WTC11 (cell line): ENCODE measurements at regions not wholly inside any gene's neighbourhood (a gene's known extent, or its start where the extent isn't known, plus 50 kb on each side); places are given as distances from the start of the nearest gene placed in this dataset.

Source experiments
- ATAC-seq: fragments of 200-7000 bp; cut with Tn5 transposase; 2 replicates; pipeline ENCODE4 v1.10.0; 2021; ENCODE audit warnings: mild to moderate bottlenecking, moderate library complexity
- CTCF ChIA-PET: fragments of 300-600 bp; sonication (Branson Sonifier 250); formaldehyde crosslinking; loops from one replicate; lab custom pipeline; 2021; ENCODE audit warnings: antibody characterized with exemption; lab: Charles Lee
- POLR2A ChIA-PET: fragments of 350-600 bp; sonication (Branson Sonifier 250); formaldehyde crosslinking; loops from one replicate; lab custom pipeline; 2021; ENCODE audit warnings: antibody characterized with exemption; lab: Charles Lee
- DNase-seq: peaks from one replicate; pipeline ENCODE4 v3.0.0; 2021; ENCODE audit warnings: low spot score
- H3K27ac Mint-ChIP-seq: 2 replicates; pipeline ENCODE4 v1.8.0; 2021; ENCODE audit warnings: mixed read lengths
- H3K27me3 Mint-ChIP-seq: 2 replicates; pipeline ENCODE4 v1.8.0; 2021; ENCODE audit warnings: low read depth, mild to moderate bottlenecking, moderate library complexity, mixed read lengths
- H3K36me3 Mint-ChIP-seq: 2 replicates; pipeline ENCODE4 v1.8.0; 2021; ENCODE audit warnings: mixed read lengths
- H3K4me1 Mint-ChIP-seq: 2 replicates; pipeline ENCODE4 v1.8.0; 2022; ENCODE audit warnings: mixed read lengths
- H3K4me3 Mint-ChIP-seq: 2 replicates; pipeline ENCODE4 v1.8.0; 2021; ENCODE audit warnings: mild to moderate bottlenecking, moderate library complexity, mixed read lengths
- H3K9me3 Mint-ChIP-seq: 2 replicates; pipeline ENCODE4 v1.8.0; 2021; ENCODE audit warnings: mixed read lengths
- AR ChIP-seq: fragments of 250-450 bp; sonication (Bioruptor Pico); IDR thresholded peaks from 2 replicates; pipeline ENCODE4 v1.9.0; 2021; ENCODE audit warnings: mild to moderate bottlenecking
- ATF1 ChIP-seq: sonication (generic); formaldehyde crosslinking; IDR thresholded peaks from 2 replicates; pipeline ENCODE4 v1.8.1; 2023; ENCODE audit warnings: mild to moderate bottlenecking, moderate library complexity, missing genetic modification reagents
- CDX4 ChIP-seq: fragments of 250-450 bp; sonication (Bioruptor Pico); IDR thresholded peaks from 2 replicates; pipeline ENCODE4 v1.9.0; 2021; ENCODE audit warnings: moderate library complexity, mild to moderate bottlenecking, inconsistent platforms, borderline replicate concordance
- CTCF ChIP-seq: fragments of 200-600 bp; IDR thresholded peaks from 2 replicates; pipeline ENCODE4 v1.8.0; 2022; ENCODE audit warnings: antibody characterized with exemption
- E2F1 ChIP-seq: sonication (generic); formaldehyde crosslinking; IDR thresholded peaks from 2 replicates; pipeline ENCODE4 v1.8.0; 2022; ENCODE audit warnings: mild to moderate bottlenecking, missing genetic modification reagents
- ESRRA ChIP-seq: sonication (generic); formaldehyde crosslinking; IDR thresholded peaks from 2 replicates; pipeline ENCODE4 v1.8.1; 2022; ENCODE audit warnings: mild to moderate bottlenecking, missing genetic modification reagents, borderline replicate concordance
- ETV6 ChIP-seq: sonication (generic); formaldehyde crosslinking; IDR thresholded peaks from 2 replicates; pipeline ENCODE4 v1.8.1; 2022; ENCODE audit warnings: mild to moderate bottlenecking, missing genetic modification reagents
- FOXK1 ChIP-seq: sonication (generic); formaldehyde crosslinking; IDR thresholded peaks from 2 replicates; pipeline ENCODE4 v1.8.0; 2022; ENCODE audit warnings: mild to moderate bottlenecking, moderate library complexity, missing genetic modification reagents
- IRF1 ChIP-seq: sonication (generic); formaldehyde crosslinking; IDR thresholded peaks from 2 replicates; pipeline ENCODE4 v1.8.0; 2023; ENCODE audit warnings: missing genetic modification reagents
- IRF2 ChIP-seq: sonication (generic); formaldehyde crosslinking; IDR thresholded peaks from 2 replicates; pipeline ENCODE4 v1.8.0; 2022; ENCODE audit warnings: low read depth, missing genetic modification reagents, borderline replicate concordance
- JAZF1 ChIP-seq: fragments of 250-450 bp; sonication (Bioruptor Pico); IDR thresholded peaks from 2 replicates; pipeline ENCODE4 v1.9.0; 2021; ENCODE audit warnings: moderate library complexity, mild to moderate bottlenecking, inconsistent platforms
- MAX ChIP-seq: sonication (generic); formaldehyde crosslinking; IDR thresholded peaks from 2 replicates; pipeline ENCODE4 v1.8.0; 2022; ENCODE audit warnings: mild to moderate bottlenecking, missing genetic modification reagents
- NR1H2 ChIP-seq: sonication (generic); formaldehyde crosslinking; IDR thresholded peaks from 2 replicates; pipeline ENCODE4 v1.9.0; 2021; ENCODE audit warnings: mild to moderate bottlenecking, moderate library complexity, missing genetic modification reagents
- OVOL2 ChIP-seq: fragments of 250-450 bp; sonication (Bioruptor Pico); IDR thresholded peaks from 2 replicates; pipeline ENCODE4 v1.9.0; 2021; ENCODE audit warnings: mild to moderate bottlenecking, borderline replicate concordance
- PRDM15 ChIP-seq: sonication (generic); formaldehyde crosslinking; IDR thresholded peaks from 2 replicates; pipeline ENCODE4 v1.8.0; 2022; ENCODE audit warnings: missing genetic modification reagents
- RELA ChIP-seq: sonication (generic); formaldehyde crosslinking; IDR thresholded peaks from 2 replicates; pipeline ENCODE4 v1.8.1; 2022; ENCODE audit warnings: missing genetic modification reagents, mild to moderate bottlenecking, borderline replicate concordance
- SOX15 ChIP-seq: fragments of 250-450 bp; sonication (Bioruptor Pico); IDR thresholded peaks from 2 replicates; pipeline ENCODE4 v1.9.0; 2021; ENCODE audit warnings: mild to moderate bottlenecking
- TEAD4 ChIP-seq: sonication (generic); formaldehyde crosslinking; IDR thresholded peaks from 2 replicates; pipeline ENCODE4 v1.8.0; 2022; ENCODE audit warnings: mild to moderate bottlenecking, missing genetic modification reagents
- ZNF219 ChIP-seq: sonication (generic); formaldehyde crosslinking; IDR thresholded peaks from 2 replicates; pipeline ENCODE4 v1.8.0; 2023; ENCODE audit warnings: missing genetic modification reagents, mild to moderate bottlenecking, borderline replicate concordance
- ZNF396 ChIP-seq: fragments of 250-450 bp; sonication (Bioruptor Pico); IDR thresholded peaks from 2 replicates; pipeline ENCODE4 v1.8.0; 2021; ENCODE audit warnings: mild to moderate bottlenecking, moderate library complexity, borderline replicate concordance
- ZNF532 ChIP-seq: fragments of 250-450 bp; sonication (Bioruptor Pico); IDR thresholded peaks from 2 replicates; pipeline ENCODE4 v1.9.0; 2021; ENCODE audit warnings: mild to moderate bottlenecking, borderline replicate concordance

GRCh38 chr2:19198381-19198780 lies 160.0 kb downstream of the OSR1 start (continued):
- TF ChIP-seq AR (no peak), ATF1 (CRISPR knock-in tag) (no peak)

- ChIA-PET POLR2A (no interaction called here), CTCF (no interaction called here)
- Mint-ChIP-seq H3K4me1 (no peaks in the 10 kb centered on the region), H3K4me3 (no peak overlapping the region), H3K27me3 (no peaks in the 10 kb centered on the region), H3K27ac (no peak overlapping the region), H3K9me3 (no peaks in the 10 kb centered on the region), H3K36me3 (no peaks in the 10 kb centered on the region)
- no peak for DNase-seq
- ATAC-seq: no peak
- TF ChIP-seq NR1H2 (no peak), ETV6 (no peak), FOXK1 (CRISPR knock-in tag) (no peak), ZNF219 (no peak), MAX (CRISPR knock-in tag) (no peak), SOX15 (CRISPR knock-in tag) (no peak), TEAD4 (no peak), IRF2 (no peak), OVOL2 (no peak), CTCF (no peak), CDX4 (CRISPR knock-in tag) (no peak), ZNF396 (no peak), E2F1 (CRISPR knock-in tag) (no peak), JAZF1 (CRISPR knock-in tag) (no peak), ESRRA (CRISPR knock-in tag) (no peak), RELA (CRISPR knock-in tag) (no peak), PRDM15 (CRISPR knock-in tag) (no peak), ZNF532 (no peak), IRF1 (CRISPR knock-in tag) (no peak)
Measured at GRCh38 chr2:19195661-19196060, 162.8 kb downstream of the OSR1 start.
